Thyroid gland (tissue), 4 donors: ENCODE measurements at regions not wholly inside any gene's neighbourhood (a gene's known extent, or its start where the extent isn't known, plus 50 kb on each side); places are given as distances from the start of the nearest gene placed in this dataset.

Source experiments
- DNase-seq, 2 donors: peaks; one replicate each; pipeline ENCODE4 v3.0.0-alpha.2; 2019
- H3K27ac ChIP-seq, 3 donors: fragments of 200-600 bp; sonication (generic); 1 replicate in 2 of 3; 2 replicates in 1 of 3; pipeline ENCODE4 v1.5.1; 2016 to 2019; ENCODE audit warnings: mild to moderate bottlenecking in 1 of 3, moderate library complexity in 1 of 3
- H3K27me3 ChIP-seq: fragments of 200-600 bp; sonication (generic); one replicate; pipeline ENCODE4 v1.5.1; 2019
- H3K36me3 ChIP-seq, 2 donors: fragments of 200-600 bp; sonication (generic); one replicate each; pipeline ENCODE4 v1.5.1; 2016 to 2019
- H3K4me1 ChIP-seq, 2 donors: fragments of 200-600 bp; sonication (generic); one replicate each; pipeline ENCODE4 v1.5.1; 2017 to 2019
- H3K4me3 ChIP-seq, 3 donors: fragments of 200-600 bp; sonication (generic); replicated peaks in 1 of 3; 1 replicate in 2 of 3; 2 replicates in 1 of 3; pipeline ENCODE4 v1.5.1; 2016; ENCODE audit warnings: mild to moderate bottlenecking in 1 of 3
- H3K9me3 ChIP-seq: fragments of 200-600 bp; sonication (generic); one replicate; pipeline ENCODE4 v1.5.1; 2017
- POLR2A ChIP-seq, 2 donors: fragments of 450-650 bp; IDR thresholded peaks; one replicate each; pipeline ENCODE4 v1.6.1; 2017; ENCODE audit warnings: antibody characterized with exemption in 2 of 2, mild to moderate bottlenecking in 2 of 2, moderate library complexity in 1 of 2
- WGBS, 2 donors: methylation state at CpG; one replicate each; pipeline ENCODE4 v1.1.5; 2017; 5-methylcytosine and 5-hydroxymethylcytosine counted together
- intact Hi-C: fragments of 100-400 bp; cut with DNase I; formaldehyde crosslinking; loops from one replicate; pipeline ENCODE4 v1.15.1; 2023
- TF ChIP-seq, protein P1 (sequence below), 6 experiments: fragments of 200-600 bp in 3 of 6; fragments of 450-650 bp in 3 of 6; sonication (generic) in 3 of 6; IDR thresholded peaks; one replicate each; pipeline ENCODE4 v1.5.1; 2016 to 2019; ENCODE audit warnings: antibody characterized with exemption in 6 of 6, mild to moderate bottlenecking in 2 of 6, inconsistent platforms in 1 of 6, moderate library complexity in 1 of 6

DNA sequence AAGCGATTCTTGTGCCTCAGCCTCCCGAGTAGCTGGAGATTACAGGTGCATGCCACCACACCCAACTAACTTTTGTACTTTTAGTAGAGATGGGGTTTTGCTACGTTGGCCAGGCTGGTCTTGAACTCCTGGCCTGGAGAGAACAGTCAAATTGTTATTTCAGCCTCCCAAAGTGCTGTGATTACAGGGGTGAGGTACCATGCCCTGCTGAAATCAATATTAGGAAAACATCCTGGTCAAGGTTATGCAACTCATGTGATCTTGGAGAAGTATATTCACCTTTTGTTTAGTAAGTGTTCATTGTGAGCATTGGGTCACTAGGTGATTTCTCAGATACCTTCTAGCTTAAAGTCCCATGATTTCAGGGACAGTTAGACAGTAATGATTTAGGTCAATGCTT lies 167.8 kb downstream of the AASDH start:
- H3K9me3 ChIP-seq: no peaks in the 10 kb centered on the region
- DNase-seq: no peak
- no peak overlapping the region for H3K4me3 ChIP-seq
- 91 to 92% methylated on average over 3 of the region's 3 CpGs for WGBS, 2 donors
- no peak overlapping the region for H3K27ac ChIP-seq
- intact Hi-C loops: no loop called here
- no peaks in the 10 kb centered on the region for H3K4me1 ChIP-seq
- H3K27me3 ChIP-seq: no peaks in the 10 kb centered on the region
- H3K36me3 ChIP-seq: no peaks in the 10 kb centered on the region
- TF ChIP-seq, protein P1, sequence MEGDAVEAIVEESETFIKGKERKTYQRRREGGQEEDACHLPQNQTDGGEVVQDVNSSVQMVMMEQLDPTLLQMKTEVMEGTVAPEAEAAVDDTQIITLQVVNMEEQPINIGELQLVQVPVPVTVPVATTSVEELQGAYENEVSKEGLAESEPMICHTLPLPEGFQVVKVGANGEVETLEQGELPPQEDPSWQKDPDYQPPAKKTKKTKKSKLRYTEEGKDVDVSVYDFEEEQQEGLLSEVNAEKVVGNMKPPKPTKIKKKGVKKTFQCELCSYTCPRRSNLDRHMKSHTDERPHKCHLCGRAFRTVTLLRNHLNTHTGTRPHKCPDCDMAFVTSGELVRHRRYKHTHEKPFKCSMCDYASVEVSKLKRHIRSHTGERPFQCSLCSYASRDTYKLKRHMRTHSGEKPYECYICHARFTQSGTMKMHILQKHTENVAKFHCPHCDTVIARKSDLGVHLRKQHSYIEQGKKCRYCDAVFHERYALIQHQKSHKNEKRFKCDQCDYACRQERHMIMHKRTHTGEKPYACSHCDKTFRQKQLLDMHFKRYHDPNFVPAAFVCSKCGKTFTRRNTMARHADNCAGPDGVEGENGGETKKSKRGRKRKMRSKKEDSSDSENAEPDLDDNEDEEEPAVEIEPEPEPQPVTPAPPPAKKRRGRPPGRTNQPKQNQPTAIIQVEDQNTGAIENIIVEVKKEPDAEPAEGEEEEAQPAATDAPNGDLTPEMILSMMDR (IDR thresholded peaks at IDR 0.05): no peak
- TF ChIP-seq POLR2A (IDR thresholded peaks at IDR 0.05): no peak

DNA sequence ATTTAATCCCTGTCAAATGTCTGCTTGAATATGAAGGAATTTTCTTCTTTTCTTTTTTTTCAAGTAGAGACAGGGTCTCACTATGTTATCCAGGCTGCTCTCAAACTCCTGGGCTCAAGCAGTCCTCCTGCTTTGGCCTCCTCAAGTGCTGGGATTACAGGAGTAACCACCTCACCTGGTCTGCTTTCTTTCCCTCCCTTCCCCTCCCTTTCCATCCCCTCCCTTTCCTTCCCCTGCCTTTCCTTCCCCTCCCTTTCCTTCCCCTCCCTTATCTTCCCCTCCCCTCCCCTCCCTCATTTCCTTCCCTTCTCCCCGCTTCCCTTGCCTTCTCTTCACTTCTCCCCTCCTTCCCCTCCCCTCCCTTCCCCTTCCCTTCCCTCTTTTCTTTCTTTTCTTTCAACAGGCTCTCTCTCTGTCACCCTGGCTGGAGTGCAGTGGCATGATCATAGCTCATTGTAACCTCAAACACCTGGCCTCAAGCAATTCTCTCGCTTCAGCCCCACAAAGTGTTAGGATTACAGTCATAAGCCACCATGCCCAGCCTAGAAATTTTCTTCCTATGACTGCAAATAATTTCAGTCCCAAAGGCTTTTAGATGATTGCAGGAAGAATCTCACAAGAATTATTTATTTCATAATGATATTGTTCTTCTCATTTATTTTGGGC lies 168.9 kb downstream of the AASDH start:
- intact Hi-C loops: no loop called here
- no peak overlapping the region for H3K4me3 ChIP-seq

DNA sequence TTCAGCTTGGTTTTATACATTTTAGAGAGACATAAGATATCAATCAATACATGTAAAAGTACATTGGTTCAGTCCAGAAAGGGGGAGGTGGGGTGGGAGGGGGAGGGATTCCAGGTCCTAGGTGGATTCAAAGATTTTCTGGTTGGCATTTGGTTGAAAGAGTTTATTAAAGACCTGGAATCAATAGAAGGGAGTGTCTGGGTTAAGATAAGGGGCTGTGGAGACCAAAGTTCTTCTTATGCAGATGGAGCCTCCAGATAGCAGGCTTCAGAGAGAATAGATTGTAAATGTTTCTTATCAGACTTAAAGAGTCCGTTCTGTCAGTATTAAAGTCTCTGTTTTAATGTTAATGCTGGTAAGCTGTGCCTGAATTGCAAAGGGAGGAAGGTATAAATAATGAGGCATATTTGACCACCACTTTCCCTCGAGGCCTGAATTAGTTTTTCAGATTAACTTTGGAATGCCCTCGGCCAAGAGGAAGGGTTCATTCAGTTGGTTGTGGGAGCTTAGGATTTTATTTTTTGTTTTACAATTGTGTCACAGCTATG lies 169.9 kb downstream of the AASDH start:
- 69 to 86% methylated on average over 3 of the region's 3 CpGs for WGBS, 2 donors
- no peaks in the 10 kb centered on the region for H3K4me1 ChIP-seq
- intact Hi-C loops: no loop called here

More for the DNA sequence above, 168.9 kb downstream of the AASDH start:
- no peaks in the 10 kb centered on the region for H3K4me1 ChIP-seq
- no peak for TF ChIP-seq POLR2A (IDR thresholded peaks at IDR 0.05)
- TF ChIP-seq, protein P1 (IDR thresholded peaks at IDR 0.05): no peak
- WGBS, 2 donors: 72 to 88% methylated on average over 2 of the region's 2 CpGs
- no peaks in the 10 kb centered on the region for H3K27me3 ChIP-seq
- no peak for DNase-seq
- H3K27ac ChIP-seq: no peak overlapping the region
- no peaks in the 10 kb centered on the region for H3K9me3 ChIP-seq
- no peaks in the 10 kb centered on the region for H3K36me3 ChIP-seq

DNA sequence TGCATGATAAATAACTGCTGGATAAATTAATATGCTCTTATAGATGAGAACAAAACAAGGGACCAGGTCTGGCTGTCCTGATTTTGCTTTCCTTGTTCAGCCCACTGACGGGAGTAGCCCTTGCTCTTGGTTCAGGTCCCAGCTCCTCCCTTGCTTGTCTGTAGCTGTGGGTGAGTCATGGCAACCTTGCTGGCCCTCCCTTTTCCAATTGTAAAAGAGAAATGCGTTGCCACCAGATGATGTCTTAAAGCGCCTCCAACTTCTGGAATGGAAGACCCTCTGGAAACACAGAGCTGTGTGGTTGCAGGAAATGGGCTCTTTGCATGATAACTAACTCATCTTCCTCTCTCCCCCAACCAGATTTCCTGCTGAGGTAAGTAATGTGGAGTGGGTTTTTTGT lies 171.4 kb downstream of the AASDH start:
- TF ChIP-seq POLR2A (IDR thresholded peaks at IDR 0.05): no peak
- TF ChIP-seq, protein P1 (IDR thresholded peaks at IDR 0.05): no peak
- H3K27me3 ChIP-seq: no peaks in the 10 kb centered on the region
- no peak for DNase-seq
- no peaks in the 10 kb centered on the region for H3K9me3 ChIP-seq
- H3K36me3 ChIP-seq: no peaks in the 10 kb centered on the region
- no peaks in the 10 kb centered on the region for H3K4me1 ChIP-seq
- no peak overlapping the region for H3K4me3 ChIP-seq
- intact Hi-C loops: no loop called here
- H3K27ac ChIP-seq: no peak overlapping the region
- 61 to 71% methylated on average over 3 of the region's 3 CpGs for WGBS, 2 donors

More for the DNA sequence above, 169.9 kb downstream of the AASDH start:
- Histone ChIP-seq H3K27ac (no peak overlapping the region), H3K36me3 (no peaks in the 10 kb centered on the region), H3K4me3 (no peak overlapping the region), H3K9me3 (no peaks in the 10 kb centered on the region), H3K27me3 (no peaks in the 10 kb centered on the region)
- no peak for DNase-seq
- TF ChIP-seq, protein P1 (IDR thresholded peaks at IDR 0.05): no peak
- TF ChIP-seq POLR2A (IDR thresholded peaks at IDR 0.05): no peak

DNA sequence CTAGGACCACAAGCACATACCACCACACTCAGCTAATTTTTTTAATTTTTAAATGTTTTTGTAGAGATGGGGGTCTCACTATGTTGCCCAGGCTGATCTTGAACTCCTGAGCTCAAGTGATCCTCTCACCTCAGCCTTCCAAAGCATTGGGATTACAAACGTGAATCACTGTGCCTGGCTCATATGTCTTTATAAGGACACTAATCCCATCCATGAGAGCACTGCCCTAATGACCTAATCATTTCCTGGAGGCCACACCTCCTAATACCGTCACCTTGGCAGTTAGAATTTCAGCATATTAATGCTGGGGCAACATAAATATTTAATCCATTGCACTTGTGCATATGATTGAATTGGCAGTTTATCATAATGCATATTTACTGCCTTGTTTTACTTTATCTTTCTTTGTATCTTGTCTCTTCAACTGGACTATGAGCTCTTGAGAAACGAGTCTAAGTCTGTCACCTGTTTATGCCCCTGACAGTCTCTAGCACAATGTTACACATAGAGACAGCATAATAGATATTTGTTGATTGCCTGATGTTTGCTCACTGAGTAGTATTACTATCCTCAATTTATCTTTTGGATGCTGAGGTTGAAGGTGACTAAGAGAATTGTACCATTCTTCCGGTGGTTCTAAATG lies 172.0 kb downstream of the AASDH start:
- Histone ChIP-seq H3K27ac (no peak overlapping the region), H3K9me3 (no peaks in the 10 kb centered on the region), H3K36me3 (no peaks in the 10 kb centered on the region), H3K27me3 (no peaks in the 10 kb centered on the region), H3K4me1 (no peaks in the 10 kb centered on the region), H3K4me3 (no peak overlapping the region)
- TF ChIP-seq, protein P1 (IDR thresholded peaks at IDR 0.05): no peak
- TF ChIP-seq POLR2A (IDR thresholded peaks at IDR 0.05): no peak
- intact Hi-C loops: no loop called here
- no peak for DNase-seq
- WGBS, 2 donors: 73 to 82% methylated on average over 4 of the region's 4 CpGs
